BJ (cell line): ENCODE measurements at regions not wholly inside any gene's neighbourhood (a gene's known extent, or its start where the extent isn't known, plus 50 kb on each side); places are given as distances from the start of the nearest gene placed in this dataset.

ENCODE experiments used
- CTCF ChIA-PET: fragments of 350-600 bp; formaldehyde crosslinking; extraction: SDS; loops from one replicate; lab custom pipeline; 2021; ENCODE audit warnings: antibody characterized with exemption, inconsistent platforms; lab: Yijun Ruan, JAX
- POLR2A ChIA-PET: fragments of 300-600 bp; sonication (Branson Sonifier 250); formaldehyde crosslinking; extraction: SDS; loops from one replicate; lab custom pipeline; 2021; ENCODE audit warnings: antibody characterized with exemption; lab: Charles Lee
- DNase-seq: peaks from one replicate; pipeline ENCODE4 v3.0.0-alpha.2; 2011; ENCODE audit warnings: low read depth
- H3K27me3 ChIP-seq: 2 replicates; pipeline ENCODE4 v1.6.0; 2011; ENCODE audit warnings: low read length; ENCODE audit not compliant: control insufficient read depth, insufficient read depth
- H3K36me3 ChIP-seq: 2 replicates; pipeline ENCODE4 v1.5.1; 2011; ENCODE audit warnings: low read length; ENCODE audit not compliant: control insufficient read depth, insufficient read depth
- H3K4me3 ChIP-seq: 2 replicates; pipeline ENCODE4 v1.5.1; 2011; ENCODE audit warnings: low read depth, mild to moderate bottlenecking, control low read depth, low read length
- TF ChIP-seq, protein P1 (sequence below): IDR thresholded peaks from 2 replicates; pipeline ENCODE4 v1.5.1; 2011; ENCODE audit warnings: low read depth, mild to moderate bottlenecking, control low read depth, inconsistent platforms, low read length, moderate library complexity; ENCODE audit not compliant: insufficient read depth

DNA sequence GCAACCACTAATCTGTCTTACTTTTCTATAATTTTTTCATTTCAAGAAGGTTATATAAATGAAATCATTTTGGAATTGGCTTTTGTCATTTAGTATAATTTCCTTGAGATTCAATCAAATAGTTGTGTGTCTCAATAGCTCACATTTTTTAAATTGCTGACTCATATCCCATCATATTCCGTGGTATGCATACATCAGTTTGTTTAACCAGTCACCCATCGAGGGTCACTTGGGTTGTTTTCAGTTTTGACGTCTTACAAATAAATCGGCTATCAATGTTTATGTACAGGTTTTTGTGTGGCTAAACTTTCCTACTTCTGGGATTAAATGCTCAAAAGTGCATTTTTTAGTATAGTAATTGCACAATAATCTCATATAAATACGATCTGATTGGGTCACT is 185.5 kb downstream of the TAF11L14 start:
- H3K36me3 ChIP-seq = no peaks in the 10 kb centered on the region
- TF ChIP-seq, protein P1, sequence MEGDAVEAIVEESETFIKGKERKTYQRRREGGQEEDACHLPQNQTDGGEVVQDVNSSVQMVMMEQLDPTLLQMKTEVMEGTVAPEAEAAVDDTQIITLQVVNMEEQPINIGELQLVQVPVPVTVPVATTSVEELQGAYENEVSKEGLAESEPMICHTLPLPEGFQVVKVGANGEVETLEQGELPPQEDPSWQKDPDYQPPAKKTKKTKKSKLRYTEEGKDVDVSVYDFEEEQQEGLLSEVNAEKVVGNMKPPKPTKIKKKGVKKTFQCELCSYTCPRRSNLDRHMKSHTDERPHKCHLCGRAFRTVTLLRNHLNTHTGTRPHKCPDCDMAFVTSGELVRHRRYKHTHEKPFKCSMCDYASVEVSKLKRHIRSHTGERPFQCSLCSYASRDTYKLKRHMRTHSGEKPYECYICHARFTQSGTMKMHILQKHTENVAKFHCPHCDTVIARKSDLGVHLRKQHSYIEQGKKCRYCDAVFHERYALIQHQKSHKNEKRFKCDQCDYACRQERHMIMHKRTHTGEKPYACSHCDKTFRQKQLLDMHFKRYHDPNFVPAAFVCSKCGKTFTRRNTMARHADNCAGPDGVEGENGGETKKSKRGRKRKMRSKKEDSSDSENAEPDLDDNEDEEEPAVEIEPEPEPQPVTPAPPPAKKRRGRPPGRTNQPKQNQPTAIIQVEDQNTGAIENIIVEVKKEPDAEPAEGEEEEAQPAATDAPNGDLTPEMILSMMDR = no peak
- ChIA-PET POLR2A (no interaction called here), CTCF (no interaction called here)
- DNase-seq = no peak
- no peaks in the 10 kb centered on the region for H3K27me3 ChIP-seq
- no peak overlapping the region for H3K4me3 ChIP-seq

DNA sequence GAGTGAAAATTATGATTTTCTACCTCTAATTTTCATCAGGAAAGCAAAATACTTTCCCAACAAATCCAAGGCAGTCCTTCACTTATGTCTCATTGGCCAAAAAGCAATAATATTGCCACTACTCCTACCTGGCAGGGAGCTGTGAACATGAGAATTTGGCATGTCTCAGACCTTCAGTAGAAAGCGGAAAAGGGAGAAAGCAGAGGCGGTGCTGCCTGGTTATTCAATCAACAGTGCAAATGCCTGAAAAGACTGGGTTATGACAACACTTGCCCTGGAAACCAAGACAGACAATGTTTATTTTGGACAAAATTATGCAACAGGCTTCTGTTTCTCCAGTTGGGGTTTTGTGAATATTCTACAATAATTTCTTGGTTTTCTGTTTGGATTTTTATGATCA is 194.4 kb downstream of the TAF11L14 start:
- H3K27me3 ChIP-seq = no peaks in the 10 kb centered on the region
- POLR2A ChIA-PET = no interaction called here
- H3K4me3 ChIP-seq = no peak overlapping the region
- TF ChIP-seq, protein P1 = no peak
- H3K36me3 ChIP-seq = no peaks in the 10 kb centered on the region
- no peak for DNase-seq
- CTCF ChIA-PET = no interaction called here

DNA sequence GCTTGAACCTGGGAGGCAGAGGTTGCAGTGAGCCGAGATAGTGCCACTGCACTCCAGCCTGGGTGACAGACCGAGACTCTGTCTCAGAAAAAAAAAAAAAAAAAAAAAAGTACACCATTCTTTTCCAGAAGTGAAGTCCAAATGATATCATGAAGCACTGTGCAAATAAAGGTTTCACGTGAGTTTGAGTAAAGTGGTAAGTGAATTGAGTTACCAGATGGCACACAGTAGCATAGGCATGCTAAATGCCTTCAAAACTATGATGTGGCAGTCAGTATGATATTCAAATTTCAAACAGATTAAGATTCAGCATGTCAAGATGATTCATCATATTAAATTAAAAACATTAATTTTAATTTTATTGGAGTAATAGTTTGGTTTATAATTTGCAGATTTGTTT is 195.2 kb downstream of the TAF11L14 start:
- ChIA-PET POLR2A (no interaction called here), CTCF (no interaction called here)
- TF ChIP-seq, protein P1 = no peak

DNA sequence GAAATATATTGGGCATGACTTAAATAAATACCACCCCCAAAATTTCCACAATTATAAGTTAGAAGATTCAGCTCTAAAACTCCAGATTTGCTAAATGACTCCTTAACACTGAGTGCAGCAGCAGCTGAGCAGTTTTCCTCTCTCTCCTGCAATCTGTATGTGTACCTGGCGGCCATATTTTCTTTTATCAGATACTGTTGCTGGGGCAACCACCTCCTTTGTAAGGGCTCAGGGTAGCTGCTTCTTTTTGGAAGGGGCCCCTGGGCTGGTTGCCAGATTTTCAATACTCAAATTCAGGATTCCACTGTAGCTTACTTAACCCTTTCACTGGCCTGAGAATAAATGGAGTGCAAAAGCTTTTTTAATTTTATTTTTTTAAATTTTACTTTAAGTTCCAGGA is 197.0 kb downstream of the TAF11L14 start:
- Histone ChIP-seq H3K27me3 (no peaks in the 10 kb centered on the region), H3K4me3 (no peak overlapping the region), H3K36me3 (no peaks in the 10 kb centered on the region)
- TF ChIP-seq, protein P1 = no peak
- DNase-seq = no peak
- ChIA-PET CTCF (no interaction called here), POLR2A (no interaction called here)

More for the DNA sequence above, 195.2 kb downstream of the TAF11L14 start:
- DNase-seq = no peak
- Histone ChIP-seq H3K27me3 (no peaks in the 10 kb centered on the region), H3K36me3 (no peaks in the 10 kb centered on the region), H3K4me3 (no peak overlapping the region)

DNA sequence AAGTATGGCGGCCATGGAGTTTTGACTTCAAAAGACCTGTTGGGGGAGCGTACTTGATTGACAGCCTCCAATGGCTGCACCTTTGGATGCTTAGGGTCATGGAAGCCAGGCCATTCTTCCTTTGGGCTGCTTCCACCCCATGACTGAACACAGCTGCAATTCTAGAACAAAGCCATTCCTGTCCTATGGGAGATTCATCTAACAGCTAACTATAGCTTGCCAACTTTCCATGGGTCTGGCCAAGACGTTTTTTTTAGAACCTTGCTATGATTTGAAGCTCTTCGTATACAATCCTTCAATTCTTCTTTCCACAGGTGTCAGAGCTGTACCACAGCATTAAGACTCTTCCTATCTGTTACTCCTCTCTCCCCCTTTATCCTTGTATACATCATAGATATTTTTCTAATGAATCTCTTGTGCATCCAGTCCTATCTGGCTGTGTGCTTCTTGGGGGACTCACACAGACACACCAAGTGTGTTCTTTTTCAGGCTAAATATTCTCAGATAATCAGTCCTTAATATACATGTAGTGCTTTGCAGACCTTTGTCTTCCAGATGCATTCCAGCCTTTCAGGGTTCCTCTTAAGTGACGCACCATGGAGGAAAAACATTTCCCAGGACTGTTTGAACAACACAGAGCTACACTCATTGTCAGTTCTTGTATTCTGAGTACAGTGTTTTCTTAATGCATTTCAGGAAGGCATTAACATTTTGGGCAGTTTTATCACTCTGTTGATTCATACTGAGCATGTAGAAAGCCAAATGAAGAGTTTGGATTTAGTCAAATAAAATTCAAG is 198.9 kb downstream of the TAF11L14 start:
- no peaks in the 10 kb centered on the region for H3K36me3 ChIP-seq
- TF ChIP-seq, protein P1 = no peak
- ChIA-PET CTCF (interaction anchor here (0.7 kb wide), 1 partner anchor 601 kb away, joined by 3 read pairs; no protein-coding TSS in a partner anchor), POLR2A (no interaction called here)
- no peak overlapping the region for H3K4me3 ChIP-seq
- no peak for DNase-seq
- no peaks in the 10 kb centered on the region for H3K27me3 ChIP-seq
